Stimulated activated effector memory CD8-positive, alpha-beta T cell treated with anti-CD3 and anti-CD28 coated beads, Interleukin-12 subunit alpha, Interleukin-12 subunit beta, amount 100 ng/mL, for 72 hours (primary cell): ENCODE measurements at regions not wholly inside any gene's neighbourhood (a gene's known extent, or its start where the extent isn't known, plus 50 kb on each side); places are given as distances from the start of the nearest gene placed in this dataset.

Experiments used
- ATAC-seq: fragments of 150-1000 bp; cut with Tn5 transposase; 2 replicates; pipeline ENCODE4 v1.10.0; 2021
- DNase-seq, 2 donors: peaks; one replicate each; pipeline ENCODE4 v3.0.0; 2021 to 2022; ENCODE audit warnings: low spot score in 2 of 2
- H3K27ac Mint-ChIP-seq: one replicate; pipeline ENCODE4 v1.8.0; 2022; ENCODE audit warnings: mild to moderate bottlenecking, mixed read lengths
- H3K36me3 Mint-ChIP-seq: one replicate; pipeline ENCODE4 v1.8.0; 2022; ENCODE audit warnings: mild to moderate bottlenecking, mixed read lengths
- H3K4me1 Mint-ChIP-seq: one replicate; pipeline ENCODE4 v1.8.0; 2022; ENCODE audit warnings: mixed read lengths
- H3K4me3 Mint-ChIP-seq: one replicate; pipeline ENCODE4 v1.8.0; 2022; ENCODE audit warnings: mild to moderate bottlenecking, mixed read lengths
- H3K9me3 Mint-ChIP-seq: one replicate; pipeline ENCODE4 v1.8.0; 2022; ENCODE audit warnings: mixed read lengths

- H3K36me3 Mint-ChIP-seq: no peaks in the 10 kb centered on the region
- no peak overlapping the region for H3K4me3 Mint-ChIP-seq
- ATAC-seq: no peak
- DNase-seq: no peak
- H3K4me1 Mint-ChIP-seq: no peaks in the 10 kb centered on the region
- H3K9me3 Mint-ChIP-seq: no peaks in the 10 kb centered on the region
- H3K27ac Mint-ChIP-seq: no peak overlapping the region
Observed at GRCh38 chr1:4565801-4566449, 88.5 kb upstream of the AJAP1 start.

- Mint-ChIP-seq H3K27ac (no peak overlapping the region), H3K4me3 (no peak overlapping the region), H3K4me1 (no peaks in the 10 kb centered on the region), H3K36me3 (no peaks in the 10 kb centered on the region), H3K9me3 (no peaks in the 10 kb centered on the region)
- DNase-seq (no peak), ATAC-seq (no peak)
Observed at GRCh38 chr1:4571263-4571662, 83.1 kb upstream of the AJAP1 start.

- no peak for ATAC-seq
- Mint-ChIP-seq H3K9me3 (no peaks in the 10 kb centered on the region), H3K4me3 (no peak overlapping the region), H3K4me1 (no peaks in the 10 kb centered on the region), H3K27ac (no peak overlapping the region), H3K36me3 (no peaks in the 10 kb centered on the region)
- no peak for DNase-seq
Observed at GRCh38 chr1:4573526-4573925, 80.9 kb upstream of the AJAP1 start.

GRCh38 chr1:4581807-4582206 lies 72.6 kb upstream of the AJAP1 start:
- Mint-ChIP-seq H3K4me1 (no peaks in the 10 kb centered on the region), H3K36me3 (no peaks in the 10 kb centered on the region), H3K4me3 (no peak overlapping the region), H3K9me3 (no peaks in the 10 kb centered on the region), H3K27ac (no peak overlapping the region)
- ATAC-seq: no peak
- no peak for DNase-seq

- Mint-ChIP-seq H3K4me1 (no peaks in the 10 kb centered on the region), H3K27ac (no peak overlapping the region), H3K9me3 (no peaks in the 10 kb centered on the region), H3K36me3 (no peaks in the 10 kb centered on the region), H3K4me3 (no peak overlapping the region)
- DNase-seq: no peak
- ATAC-seq: no peak
Observed at GRCh38 chr1:4584449-4584848, 70.0 kb upstream of the AJAP1 start.

GRCh38 chr1:4585216-4585615 lies 69.2 kb upstream of the AJAP1 start:
- Mint-ChIP-seq H3K4me1 (no peaks in the 10 kb centered on the region), H3K36me3 (no peaks in the 10 kb centered on the region), H3K27ac (no peak overlapping the region), H3K9me3 (no peaks in the 10 kb centered on the region), H3K4me3 (no peak overlapping the region)
- ATAC-seq: no peak
- peak; percentile 9 to 71 for DNase-seq

GRCh38 chr1:4585705-4586104 lies 68.7 kb upstream of the AJAP1 start:
- no peaks in the 10 kb centered on the region for H3K36me3 Mint-ChIP-seq
- H3K9me3 Mint-ChIP-seq: no peaks in the 10 kb centered on the region
- no peaks in the 10 kb centered on the region for H3K4me1 Mint-ChIP-seq
- no peak for DNase-seq
- H3K4me3 Mint-ChIP-seq: no peak overlapping the region
- ATAC-seq: no peak
- no peak overlapping the region for H3K27ac Mint-ChIP-seq

GRCh38 chr1:4586611-4587160 lies 67.7 kb upstream of the AJAP1 start:
- DNase-seq (no peak), ATAC-seq (no peak)
- Mint-ChIP-seq H3K27ac (no peak overlapping the region), H3K9me3 (no peaks in the 10 kb centered on the region), H3K4me1 (no peaks in the 10 kb centered on the region), H3K4me3 (no peak overlapping the region), H3K36me3 (no peaks in the 10 kb centered on the region)

- Mint-ChIP-seq H3K4me3 (no peak overlapping the region), H3K36me3 (no peaks in the 10 kb centered on the region), H3K4me1 (no peaks in the 10 kb centered on the region), H3K9me3 (no peaks in the 10 kb centered on the region), H3K27ac (no peak overlapping the region)
- ATAC-seq (no peak), DNase-seq (no peak)
Observed at GRCh38 chr1:4587721-4588120, 66.7 kb upstream of the AJAP1 start.

- H3K4me3 Mint-ChIP-seq: no peak overlapping the region
- no peaks in the 10 kb centered on the region for H3K9me3 Mint-ChIP-seq
- DNase-seq: no peak
- no peak for ATAC-seq
- no peaks in the 10 kb centered on the region for H3K4me1 Mint-ChIP-seq
- H3K36me3 Mint-ChIP-seq: no peaks in the 10 kb centered on the region
- no peak overlapping the region for H3K27ac Mint-ChIP-seq
Observed at GRCh38 chr1:4590756-4591155, 63.7 kb upstream of the AJAP1 start.

- ATAC-seq: no peak
- Mint-ChIP-seq H3K4me3 (no peak overlapping the region), H3K36me3 (no peaks in the 10 kb centered on the region), H3K4me1 (no peaks in the 10 kb centered on the region), H3K27ac (no peak overlapping the region), H3K9me3 (no peaks in the 10 kb centered on the region)
- DNase-seq: no peak
Observed at GRCh38 chr1:4591926-4592325, 62.5 kb upstream of the AJAP1 start.

GRCh38 chr1:4593106-4593505 lies 61.3 kb upstream of the AJAP1 start:
- no peaks in the 10 kb centered on the region for H3K36me3 Mint-ChIP-seq
- DNase-seq (no peak), ATAC-seq (no peak)
- H3K4me1 Mint-ChIP-seq: no peaks in the 10 kb centered on the region
- no peaks in the 10 kb centered on the region for H3K9me3 Mint-ChIP-seq
- no peak overlapping the region for H3K4me3 Mint-ChIP-seq
- H3K27ac Mint-ChIP-seq: no peak overlapping the region

- H3K9me3 Mint-ChIP-seq: no peaks in the 10 kb centered on the region
- H3K4me1 Mint-ChIP-seq: no peaks in the 10 kb centered on the region
- DNase-seq: no peak
- no peak overlapping the region for H3K27ac Mint-ChIP-seq
- H3K36me3 Mint-ChIP-seq: no peaks in the 10 kb centered on the region
- no peak overlapping the region for H3K4me3 Mint-ChIP-seq
- ATAC-seq: no peak
Observed at GRCh38 chr1:4594286-4594991, 60.0 kb upstream of the AJAP1 start.

GRCh38 chr1:4595341-4596225 lies 58.8 kb upstream of the AJAP1 start:
- ATAC-seq: no peak
- no peak overlapping the region for H3K4me3 Mint-ChIP-seq
- no peak overlapping the region for H3K27ac Mint-ChIP-seq
- H3K36me3 Mint-ChIP-seq: no peaks in the 10 kb centered on the region
- H3K9me3 Mint-ChIP-seq: no peaks in the 10 kb centered on the region
- H3K4me1 Mint-ChIP-seq: no peaks in the 10 kb centered on the region
- DNase-seq: no peak

GRCh38 chr1:4596486-4596885 lies 57.9 kb upstream of the AJAP1 start:
- H3K36me3 Mint-ChIP-seq: no peaks in the 10 kb centered on the region
- no peaks in the 10 kb centered on the region for H3K9me3 Mint-ChIP-seq
- no peak overlapping the region for H3K4me3 Mint-ChIP-seq
- no peak for ATAC-seq
- H3K27ac Mint-ChIP-seq: no peak overlapping the region
- H3K4me1 Mint-ChIP-seq: no peaks in the 10 kb centered on the region
- no peak for DNase-seq
